NCI-H460 (cell line): ENCODE measurements at regions not wholly inside any gene's neighbourhood (a gene's known extent, or its start where the extent isn't known, plus 50 kb on each side); places are given as distances from the start of the nearest gene placed in this dataset.
"Not testable (repeated sequence)": the region's sequence is repeated elsewhere in the genome, so short reads cannot be mapped to it uniquely, and the experiment has no call there.

Experiments used
- DNase-seq: peaks from one replicate; pipeline ENCODE4 v3.0.0-alpha.2; 2016; ENCODE audit warnings: low read depth; ENCODE audit errors: extremely low read depth

DNA sequence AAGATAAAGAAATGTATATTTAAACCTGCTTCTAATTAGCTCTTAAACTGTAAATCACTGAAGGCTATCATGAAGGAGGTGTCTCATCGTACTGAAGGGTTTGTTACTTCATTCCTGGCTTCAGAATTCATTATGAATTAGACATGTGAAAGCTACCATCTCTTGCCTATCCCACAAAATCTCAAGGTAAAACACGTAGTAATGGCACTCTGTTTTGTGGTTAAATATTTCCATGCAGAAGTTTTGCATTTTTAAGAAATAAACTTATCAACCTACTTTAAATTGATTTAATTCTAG is 490.7 kb upstream of the NUDT12 start:
- DNase-seq, result no peak

DNA sequence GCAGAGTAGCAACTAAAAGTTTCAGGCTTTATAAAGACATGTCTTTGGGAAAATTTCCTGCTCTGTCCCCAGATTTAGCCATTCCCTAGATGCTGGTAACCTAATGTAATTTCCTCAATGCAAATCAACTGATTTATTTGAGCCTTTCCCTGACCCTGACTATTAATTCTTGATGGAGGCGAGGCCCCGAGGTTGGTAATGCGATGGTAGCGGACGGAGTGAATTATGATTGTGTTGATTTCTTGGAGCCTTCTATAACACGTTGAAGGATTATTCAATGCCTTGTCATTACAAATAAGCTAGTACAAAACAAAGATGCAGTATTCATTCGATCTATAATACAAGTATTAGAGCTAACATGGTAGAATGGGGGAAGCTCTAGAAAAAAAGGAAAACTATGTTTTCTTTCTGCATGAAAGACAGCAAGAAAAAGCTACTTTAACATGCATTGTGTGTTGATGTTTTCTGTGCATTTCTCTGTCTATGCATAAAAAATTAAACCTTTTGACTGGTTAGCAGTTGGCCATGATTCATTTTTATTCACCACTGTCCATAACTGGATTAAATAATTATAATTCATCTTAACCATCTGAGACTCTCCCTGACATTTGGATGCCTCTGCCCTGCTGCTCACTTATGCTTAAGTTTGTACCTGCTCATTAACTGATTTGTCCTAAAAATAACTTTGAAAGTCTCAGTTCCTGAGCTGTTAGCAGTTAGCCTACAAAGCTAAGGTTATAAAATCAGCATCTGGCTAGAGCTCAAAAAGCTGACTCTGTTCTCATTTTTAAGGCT is 490.2 kb upstream of the NUDT12 start:
- no peak for DNase-seq

GRCh38 chr5:104050436-104050835 is 487.8 kb upstream of the NUDT12 start:
- DNase-seq, result no peak

- no peak for DNase-seq
Observed at GRCh38 chr5:104049752-104050151, 487.2 kb upstream of the NUDT12 start.

- no peak for DNase-seq
Observed at GRCh38 chr5:104048231-104048630, 485.6 kb upstream of the NUDT12 start.

DNA sequence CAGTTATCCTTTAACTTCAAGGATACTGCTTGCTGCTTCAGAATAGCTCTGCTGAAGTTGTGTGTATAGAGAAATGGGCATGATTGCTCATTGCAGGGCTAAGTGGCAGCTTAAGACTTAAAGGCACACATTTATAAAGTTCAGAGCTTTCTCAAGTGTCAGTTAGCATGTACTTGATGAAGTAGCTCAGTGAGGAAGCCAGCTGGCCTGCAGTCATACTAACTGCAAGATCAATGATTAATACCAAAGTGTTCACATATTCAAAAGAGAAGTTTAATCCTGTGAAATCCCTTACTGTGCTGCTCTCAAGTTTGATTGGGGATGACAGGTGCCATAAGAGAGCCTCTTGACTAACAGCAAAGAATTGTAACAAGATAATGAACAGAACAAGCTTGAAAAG is 483.4 kb upstream of the NUDT12 start:
- no peak for DNase-seq

DNA sequence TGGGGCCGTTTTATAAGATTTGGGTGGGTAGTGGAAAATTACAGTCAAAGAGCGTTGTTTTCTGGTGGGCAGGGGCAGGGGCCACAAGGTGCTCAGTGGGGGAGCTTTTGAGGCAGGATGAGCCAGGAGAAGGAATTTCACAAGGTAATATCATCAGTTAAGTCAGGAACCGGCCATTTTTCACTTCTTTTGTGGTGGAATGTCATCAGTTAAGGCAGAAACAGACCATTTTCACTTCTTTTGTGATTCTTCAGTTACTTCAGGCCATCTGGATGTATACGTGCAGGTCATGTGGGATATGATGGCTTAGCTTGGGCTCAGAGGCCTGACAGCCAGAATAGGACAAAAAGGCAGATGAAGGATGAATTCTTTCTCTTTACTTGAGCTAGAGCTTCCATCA is 477.3 kb upstream of the NUDT12 start:
- DNase-seq, result not testable (repeated sequence)

GRCh38 chr5:104037136-104037535 is 474.5 kb upstream of the NUDT12 start:
- not testable (repeated sequence) for DNase-seq

GRCh38 chr5:104033186-104033585 is 470.6 kb upstream of the NUDT12 start:
- not testable (repeated sequence) for DNase-seq

DNA sequence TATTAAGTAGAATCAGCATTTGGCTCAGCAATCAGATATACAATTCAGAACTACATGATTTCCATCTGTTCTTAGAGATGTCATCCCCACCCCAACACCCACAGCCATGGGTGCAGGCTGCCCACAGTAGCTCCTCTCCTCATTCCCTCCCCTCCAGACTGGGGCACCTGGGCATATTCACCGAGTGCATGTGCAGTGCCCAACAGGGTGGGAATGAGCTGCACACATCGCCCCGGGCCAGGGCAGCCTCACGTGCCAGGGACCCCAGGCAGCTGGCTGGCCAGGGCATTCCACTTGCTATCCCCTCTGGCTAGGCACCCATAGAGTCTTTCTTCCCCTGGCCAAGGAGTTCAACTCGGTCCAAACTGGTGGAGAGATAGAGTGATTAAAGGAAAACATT is 461.9 kb upstream of the NUDT12 start:
- no peak for DNase-seq

GRCh38 chr5:104023739-104024138 is 461.1 kb upstream of the NUDT12 start:
- DNase-seq, result no peak

DNA sequence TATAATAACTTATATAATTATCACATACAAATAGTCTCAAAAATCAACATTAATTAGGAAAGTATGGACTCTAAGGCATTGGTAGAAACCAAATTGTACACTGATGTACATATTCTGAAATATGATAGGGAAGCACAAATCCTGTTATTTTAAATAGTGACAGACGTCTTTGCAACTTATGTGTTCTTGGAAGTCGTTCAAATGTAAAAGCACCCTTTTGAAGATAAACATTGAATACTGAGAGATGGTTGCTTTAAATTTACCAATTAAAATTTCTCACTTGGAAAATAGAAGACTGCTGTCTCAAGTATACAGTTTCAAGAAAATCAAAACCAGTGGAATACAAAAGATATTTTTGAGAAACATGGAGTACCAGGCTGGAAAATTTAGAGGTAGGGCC is 457.4 kb upstream of the NUDT12 start:
- DNase-seq, result no peak

- peak; percentile 2 for DNase-seq
Observed at GRCh38 chr5:104018299-104018698, 455.7 kb upstream of the NUDT12 start.

DNA sequence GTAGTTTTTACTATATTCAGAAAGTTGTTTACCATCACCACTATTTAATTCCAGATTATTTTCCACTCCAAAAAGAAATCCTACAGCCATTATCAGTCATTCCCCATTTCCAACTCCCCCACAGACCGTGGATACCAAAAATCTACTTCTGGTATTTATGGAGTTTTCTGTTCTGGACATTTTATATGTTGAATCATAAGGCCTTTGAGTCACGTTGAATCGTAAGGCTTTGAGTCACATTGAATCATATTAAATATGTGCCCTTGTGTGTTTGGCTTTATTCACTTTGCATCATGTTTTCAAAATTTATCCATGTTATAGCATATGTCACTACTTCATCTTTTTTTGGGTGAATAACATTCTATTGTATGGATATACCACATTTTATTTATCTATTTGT is 454.1 kb upstream of the NUDT12 start:
- no peak for DNase-seq

- DNase-seq, result no peak
Observed at GRCh38 chr5:104015765-104016164, 453.2 kb upstream of the NUDT12 start.

GRCh38 chr5:104002783-104003182 is 440.2 kb upstream of the NUDT12 start:
- DNase-seq, result not testable (repeated sequence)

- no peak for DNase-seq
Observed at GRCh38 chr5:104001136-104001535, 438.5 kb upstream of the NUDT12 start.

- DNase-seq, result no peak
Observed at GRCh38 chr5:103993031-103993430, 430.4 kb upstream of the NUDT12 start.

GRCh38 chr5:103990064-103990463 is 427.5 kb upstream of the NUDT12 start:
- DNase-seq, result no peak

- no peak for DNase-seq
Observed at GRCh38 chr5:103981592-103981991, 419.0 kb upstream of the NUDT12 start.

DNA sequence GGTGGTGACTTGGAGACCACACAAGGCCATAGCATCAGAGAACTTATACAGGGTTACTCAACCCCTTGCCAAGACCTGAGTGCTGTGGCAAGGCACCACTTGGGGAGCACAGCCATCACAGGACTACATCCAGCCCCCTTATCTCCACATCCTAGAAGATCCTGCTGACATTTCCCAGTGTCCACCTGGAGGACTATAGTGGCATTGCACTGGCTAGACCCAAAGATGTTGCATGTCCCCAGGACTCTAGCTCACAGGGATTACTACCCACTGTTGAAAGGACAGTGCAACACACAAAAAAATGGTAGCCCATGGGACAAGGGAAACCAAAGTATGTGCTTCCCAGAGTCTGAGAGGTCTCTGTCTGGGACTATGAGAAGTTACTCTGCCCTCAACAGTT is 411.1 kb upstream of the NUDT12 start:
- DNase-seq, result no peak

DNA sequence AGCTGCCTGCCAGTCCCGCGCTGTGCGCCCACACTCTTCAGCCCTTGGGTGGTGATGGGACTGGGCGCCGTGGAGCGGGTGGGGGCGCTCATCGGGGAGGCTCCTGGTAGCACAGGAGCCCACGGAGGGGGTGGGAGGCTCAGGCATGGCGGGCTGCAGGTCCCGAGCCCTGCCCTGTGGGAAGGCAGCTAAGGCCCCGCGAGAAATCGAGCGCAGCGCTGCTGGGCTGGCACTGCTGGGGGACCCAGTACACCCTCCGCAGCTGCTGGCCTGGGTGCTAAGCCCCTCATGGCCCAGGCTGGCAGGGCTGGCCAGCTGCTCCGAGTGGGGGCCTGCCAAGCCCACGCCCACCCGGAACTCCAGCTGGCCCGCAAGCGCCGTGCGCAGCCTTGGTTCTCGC is 403.7 kb upstream of the NUDT12 start:
- not testable (repeated sequence) for DNase-seq

GRCh38 chr5:103962023-103962422 is 399.4 kb upstream of the NUDT12 start:
- DNase-seq, result no peak
